ENCODE measurements at regions not wholly inside any gene's neighbourhood (a gene's known extent, or its start where the extent isn't known, plus 50 kb on each side); places are given as distances from the start of the nearest gene placed in this dataset.

DNA sequence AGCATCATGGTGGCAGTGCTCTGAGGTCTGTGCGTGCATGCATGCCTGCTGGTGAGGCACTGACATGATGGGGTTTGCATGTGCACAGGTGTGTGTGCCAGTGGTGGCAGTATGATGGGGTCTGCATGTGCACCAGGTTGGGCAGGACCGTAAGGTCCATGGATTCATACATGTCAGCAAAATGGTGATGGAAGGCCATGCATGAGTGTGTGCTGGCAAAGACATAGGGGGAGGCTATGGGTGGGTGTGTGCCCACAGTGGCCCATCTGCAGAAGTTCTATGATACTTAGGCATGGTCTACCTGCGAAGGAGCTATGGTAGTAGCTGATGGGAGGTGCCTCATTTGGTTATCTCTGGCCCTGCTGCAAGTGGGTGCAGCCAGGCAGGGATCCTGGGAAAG lies 348.0 kb upstream of the TARS1 start:
- TF ChIP-seq, protein P1, sequence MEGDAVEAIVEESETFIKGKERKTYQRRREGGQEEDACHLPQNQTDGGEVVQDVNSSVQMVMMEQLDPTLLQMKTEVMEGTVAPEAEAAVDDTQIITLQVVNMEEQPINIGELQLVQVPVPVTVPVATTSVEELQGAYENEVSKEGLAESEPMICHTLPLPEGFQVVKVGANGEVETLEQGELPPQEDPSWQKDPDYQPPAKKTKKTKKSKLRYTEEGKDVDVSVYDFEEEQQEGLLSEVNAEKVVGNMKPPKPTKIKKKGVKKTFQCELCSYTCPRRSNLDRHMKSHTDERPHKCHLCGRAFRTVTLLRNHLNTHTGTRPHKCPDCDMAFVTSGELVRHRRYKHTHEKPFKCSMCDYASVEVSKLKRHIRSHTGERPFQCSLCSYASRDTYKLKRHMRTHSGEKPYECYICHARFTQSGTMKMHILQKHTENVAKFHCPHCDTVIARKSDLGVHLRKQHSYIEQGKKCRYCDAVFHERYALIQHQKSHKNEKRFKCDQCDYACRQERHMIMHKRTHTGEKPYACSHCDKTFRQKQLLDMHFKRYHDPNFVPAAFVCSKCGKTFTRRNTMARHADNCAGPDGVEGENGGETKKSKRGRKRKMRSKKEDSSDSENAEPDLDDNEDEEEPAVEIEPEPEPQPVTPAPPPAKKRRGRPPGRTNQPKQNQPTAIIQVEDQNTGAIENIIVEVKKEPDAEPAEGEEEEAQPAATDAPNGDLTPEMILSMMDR (IDR thresholded peaks at IDR 0.05): no peak
- TF ChIP-seq POLR2AphosphoS5 (IDR thresholded peaks at IDR 0.05) (no peak), POLR2A (IDR thresholded peaks at IDR 0.05) (no peak), EP300 (IDR thresholded peaks at IDR 0.05) (no peak)
